Stimulated activated naive B cell treated with anti-CD40 and anti-IgM and Interleukin-4, amounts not matched to agents 10 μg/mL and 1 μg/mL and 100 μg/mL, for 72 hours (primary cell): ENCODE measurements at regions not wholly inside any gene's neighbourhood (a gene's known extent, or its start where the extent isn't known, plus 50 kb on each side); places are given as distances from the start of the nearest gene placed in this dataset.
"Not testable (repeated sequence)": the region's sequence is repeated elsewhere in the genome, so short reads cannot be mapped to it uniquely, and the experiment has no call there.

Experiments used
- ATAC-seq, 2 donors: fragments of 150-1000 bp; cut with Tn5 transposase; replicated peaks; 2 replicates each; pipeline ENCODE4 v1.10.0; 2021; ENCODE audit warnings: moderate library complexity in 1 of 2
- DNase-seq: peaks from one replicate; pipeline ENCODE4 v3.0.0; 2021
- H3K27ac Mint-ChIP-seq: one replicate; pipeline ENCODE4 v1.8.0; 2022; ENCODE audit warnings: mild to moderate bottlenecking, mixed read lengths
- H3K27me3 Mint-ChIP-seq, 2 donors: one replicate each; pipeline ENCODE4 v1.8.0; 2022; ENCODE audit warnings: mixed read lengths in 2 of 2
- H3K36me3 Mint-ChIP-seq, 2 donors: one replicate each; pipeline ENCODE4 v1.8.0; 2022; ENCODE audit warnings: mixed read lengths in 2 of 2, mild to moderate bottlenecking in 1 of 2
- H3K4me1 Mint-ChIP-seq, 2 donors: one replicate each; pipeline ENCODE4 v1.8.0; 2022; ENCODE audit warnings: mixed read lengths in 2 of 2, mild to moderate bottlenecking in 1 of 2
- H3K4me3 Mint-ChIP-seq, 2 donors: one replicate each; pipeline ENCODE4 v1.8.0; 2022; ENCODE audit warnings: mild to moderate bottlenecking in 2 of 2, mixed read lengths in 2 of 2, moderate library complexity in 1 of 2
- H3K9me3 Mint-ChIP-seq, 2 donors: one replicate each; pipeline ENCODE4 v1.8.0; 2022; ENCODE audit warnings: mixed read lengths in 2 of 2, mild to moderate bottlenecking in 1 of 2

DNA sequence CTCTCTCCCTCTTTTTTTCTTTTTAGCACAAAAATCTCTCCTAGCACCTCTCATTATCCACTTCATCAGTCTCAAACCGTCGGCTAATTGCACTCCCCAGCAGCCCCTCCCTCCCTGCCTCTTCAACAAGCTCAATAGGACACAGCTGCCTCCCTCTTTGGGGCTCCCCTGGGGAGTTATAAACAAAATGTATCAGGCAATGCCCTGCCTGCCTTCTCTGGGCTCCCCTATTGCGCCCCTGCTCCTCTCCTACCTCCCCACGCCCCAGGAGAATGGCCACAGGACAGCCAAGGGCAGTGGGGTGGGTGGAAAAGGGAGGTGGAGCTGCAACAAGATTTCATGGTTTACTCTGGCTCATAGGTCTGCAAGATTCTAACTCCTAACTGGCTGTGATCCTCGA lies 147.1 kb upstream of the GRIK3 start:
- ATAC-seq (no peak), DNase-seq (no peak)
- H3K27ac Mint-ChIP-seq = no peak overlapping the region
- peaks cover 0 to 3% of the 10 kb centered on the region in 2 donors for H3K36me3 Mint-ChIP-seq
- H3K9me3 Mint-ChIP-seq = peaks cover 6 to 7% of the 10 kb centered on the region in 2 donors
- no peaks in the 10 kb centered on the region for H3K4me1 Mint-ChIP-seq
- H3K27me3 Mint-ChIP-seq = peaks cover 36 to 41% of the 10 kb centered on the region in 2 donors
- H3K4me3 Mint-ChIP-seq = no peak overlapping the region

DNA sequence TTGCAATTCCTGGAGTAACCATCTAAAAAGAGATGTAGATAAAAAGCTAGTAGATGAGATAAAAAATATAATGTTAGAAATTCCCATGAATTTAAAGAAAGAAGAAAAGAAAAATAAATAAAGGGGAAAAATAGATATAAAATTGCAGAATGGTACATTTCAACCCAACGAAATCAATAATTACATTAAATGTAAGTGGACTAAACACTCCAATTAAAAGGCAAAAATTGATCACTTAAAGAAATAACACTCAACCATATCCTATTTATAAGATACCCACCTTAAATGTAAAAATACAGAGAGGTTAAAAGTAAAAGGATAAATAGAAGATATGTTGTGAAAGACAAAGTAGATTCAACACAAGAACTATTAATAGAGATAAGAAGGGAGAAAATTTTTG lies 150.5 kb upstream of the GRIK3 start:
- Mint-ChIP-seq H3K4me1 (no peaks in the 10 kb centered on the region), H3K9me3 (peaks cover 6 to 7% of the 10 kb centered on the region in 2 donors), H3K27me3 (peaks cover 24 to 33% of the 10 kb centered on the region in 2 donors), H3K27ac (no peak overlapping the region), H3K36me3 (peaks cover 0 to 3% of the 10 kb centered on the region in 2 donors), H3K4me3 (no peak overlapping the region)
- ATAC-seq = no peak
- no peak for DNase-seq

DNA sequence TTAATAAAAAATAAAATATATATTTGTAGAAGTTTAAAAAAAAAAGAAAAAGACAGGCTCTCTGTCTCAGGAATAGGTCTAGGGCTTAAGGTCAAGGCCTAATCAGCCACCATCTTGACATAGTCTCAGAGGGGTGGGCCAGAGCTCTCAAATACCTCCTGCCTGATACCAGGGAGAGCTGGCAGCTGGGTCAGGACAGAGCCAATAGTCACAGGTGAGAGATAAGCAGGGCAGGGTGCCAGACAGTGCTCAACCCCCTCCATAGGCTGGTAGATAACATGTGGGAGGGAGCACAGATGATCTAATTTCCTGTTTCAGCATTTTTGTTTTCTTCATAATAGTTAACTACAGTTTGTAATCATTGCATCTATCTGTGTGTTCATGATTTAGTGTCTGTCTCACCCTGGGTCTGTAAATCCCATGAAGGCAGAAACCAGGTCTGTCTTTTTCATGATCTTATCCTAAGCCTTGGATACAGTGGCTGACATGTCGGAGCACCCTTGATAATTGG lies 152.0 kb upstream of the GRIK3 start:
- Mint-ChIP-seq H3K4me1 (no peaks in the 10 kb centered on the region), H3K4me3 (no peak overlapping the region), H3K27me3 (peaks cover 17 to 27% of the 10 kb centered on the region in 2 donors), H3K36me3 (peaks cover 0 to 3% of the 10 kb centered on the region in 2 donors), H3K9me3 (peaks cover 6 to 7% of the 10 kb centered on the region in 2 donors), H3K27ac (no peak overlapping the region)
- no peak for ATAC-seq
- DNase-seq = no peak

DNA sequence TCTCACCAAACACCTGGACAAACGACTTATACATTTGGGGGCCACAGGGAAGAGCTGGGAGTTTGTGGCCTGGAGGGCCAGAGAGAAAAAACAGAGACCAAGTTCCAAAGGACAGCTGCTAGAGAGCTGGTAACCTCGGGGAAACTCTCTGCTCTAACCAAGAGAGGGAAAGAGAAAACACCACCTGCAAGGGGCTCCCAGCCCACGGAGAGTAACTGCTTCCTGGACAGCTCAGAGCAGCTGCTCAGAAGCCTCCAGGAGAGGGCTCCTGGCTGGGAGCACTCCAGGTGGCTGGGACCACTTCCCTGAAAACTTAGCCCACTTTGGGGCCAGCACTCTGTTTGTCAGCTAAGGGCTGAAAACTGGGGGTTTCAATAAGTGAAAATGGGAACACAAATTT lies 154.8 kb upstream of the GRIK3 start:
- H3K27ac Mint-ChIP-seq = no peak overlapping the region
- no peak overlapping the region for H3K4me3 Mint-ChIP-seq
- ATAC-seq (no peak), DNase-seq (no peak)
- H3K27me3 Mint-ChIP-seq = peaks cover 12 to 13% of the 10 kb centered on the region in 2 donors
- no peaks in the 10 kb centered on the region for H3K4me1 Mint-ChIP-seq
- no peaks in the 10 kb centered on the region for H3K36me3 Mint-ChIP-seq
- peaks cover 0 to 2% of the 10 kb centered on the region in 2 donors for H3K9me3 Mint-ChIP-seq

DNA sequence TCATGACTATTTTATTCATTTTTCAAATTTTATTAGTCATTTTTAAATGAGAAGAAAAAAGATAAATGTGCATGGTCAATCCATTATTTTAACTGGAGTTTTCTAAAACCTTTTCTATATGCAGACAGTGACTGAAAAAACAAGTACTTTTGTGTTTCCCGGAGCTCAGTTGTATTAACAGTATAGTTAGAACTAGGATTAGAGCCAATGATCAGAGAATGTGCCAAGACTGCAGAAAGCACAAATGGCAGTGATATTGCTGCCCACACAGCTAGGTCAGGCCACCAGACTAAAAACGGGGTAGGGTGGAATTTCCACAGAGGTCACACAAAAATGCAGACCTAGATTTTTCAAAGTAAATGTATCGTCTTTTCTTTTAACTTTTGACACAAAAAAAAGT lies 163.1 kb upstream of the GRIK3 start:
- Mint-ChIP-seq H3K27me3 (peaks cover 27 to 65% of the 10 kb centered on the region in 2 donors), H3K4me3 (no peak overlapping the region), H3K27ac (no peak overlapping the region), H3K36me3 (no peaks in the 10 kb centered on the region), H3K9me3 (peaks cover 4 to 9% of the 10 kb centered on the region in 2 donors), H3K4me1 (no peaks in the 10 kb centered on the region)
- ATAC-seq = no peak
- DNase-seq = no peak

DNA sequence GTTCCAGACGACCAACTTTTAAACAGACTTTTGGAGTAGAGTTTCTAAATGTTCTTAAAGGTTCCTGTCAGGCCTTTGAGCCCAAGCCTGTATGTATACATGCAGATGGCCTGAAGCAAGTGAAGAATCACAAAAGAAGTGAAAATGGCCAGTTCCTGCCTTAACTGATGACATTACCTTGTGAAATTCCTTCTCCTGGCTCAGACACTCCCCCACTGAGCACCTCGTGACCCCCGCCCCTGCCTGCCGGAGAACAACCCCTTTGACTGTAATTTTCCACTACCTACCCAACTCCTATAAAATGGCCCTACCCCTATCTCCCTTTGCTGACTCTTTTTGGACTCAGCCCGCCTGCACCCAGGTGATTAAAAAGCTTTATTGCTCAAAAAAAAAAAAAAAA lies 180.0 kb upstream of the GRIK3 start:
- H3K27ac Mint-ChIP-seq, ATAC-seq, H3K36me3 Mint-ChIP-seq, H3K4me3 Mint-ChIP-seq, H3K4me1 Mint-ChIP-seq, DNase-seq: not testable (repeated sequence)
- peaks cover 0 to 15% of the 10 kb centered on the region in 2 donors for H3K9me3 Mint-ChIP-seq
- peaks cover 13 to 17% of the 10 kb centered on the region in 2 donors for H3K27me3 Mint-ChIP-seq

DNA sequence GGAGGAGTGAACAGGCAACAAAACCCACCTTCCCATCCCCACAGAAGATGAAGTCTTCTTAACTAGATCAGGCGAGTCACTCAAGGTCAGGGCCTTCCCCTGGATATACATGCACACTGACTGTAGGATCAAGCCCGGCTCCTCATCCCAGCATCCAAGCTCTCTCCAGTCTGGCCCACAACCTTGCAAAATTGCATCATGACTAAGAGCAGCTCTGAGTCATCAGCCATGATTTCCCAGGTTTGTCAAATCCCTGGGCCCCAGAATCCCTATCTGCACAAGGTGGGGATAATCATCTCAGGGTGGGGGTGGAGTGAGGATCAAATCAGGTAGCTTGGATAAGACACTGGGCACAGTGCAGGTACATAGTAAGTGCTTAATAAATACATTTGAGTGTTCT lies 199.3 kb upstream of the GRIK3 start:
- Mint-ChIP-seq H3K27ac (no peak overlapping the region), H3K36me3 (no peaks in the 10 kb centered on the region), H3K4me3 (no peak overlapping the region), H3K4me1 (peaks cover 2 to 3% of the 10 kb centered on the region in 2 donors), H3K27me3 (peaks cover 29 to 45% of the 10 kb centered on the region in 2 donors), H3K9me3 (peaks cover 0 to 3% of the 10 kb centered on the region in 2 donors)
- no peak for ATAC-seq
- no peak for DNase-seq

DNA sequence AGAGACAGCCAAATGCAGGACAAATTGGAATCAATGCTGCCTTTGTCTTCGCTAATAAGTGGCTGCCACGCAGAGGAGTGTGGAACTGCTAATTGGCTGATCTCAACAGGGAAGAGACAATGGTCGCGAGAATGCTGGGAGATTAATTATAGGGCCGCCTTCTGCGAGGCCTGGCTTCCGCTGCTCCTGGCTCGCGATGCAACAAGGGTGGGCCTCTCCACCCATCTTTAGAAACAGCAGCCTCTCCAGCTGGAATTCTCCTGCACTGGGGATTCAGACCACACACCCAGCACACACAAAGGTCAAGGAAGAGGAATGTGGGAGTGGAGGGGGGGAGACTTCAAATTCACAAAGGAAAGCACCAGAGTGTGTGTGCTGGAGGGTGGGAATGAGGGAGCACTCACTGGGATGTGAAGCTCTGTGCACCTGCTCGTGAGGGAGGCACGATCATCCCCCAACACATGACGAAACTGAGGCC lies 200.7 kb upstream of the GRIK3 start:
- H3K36me3 Mint-ChIP-seq = no peaks in the 10 kb centered on the region
- ATAC-seq (no peak), DNase-seq (no peak)
- peaks cover 42 to 55% of the 10 kb centered on the region in 2 donors for H3K27me3 Mint-ChIP-seq
- H3K27ac Mint-ChIP-seq = no peak overlapping the region
- peaks cover 3 to 6% of the 10 kb centered on the region in 2 donors for H3K4me1 Mint-ChIP-seq
- peaks cover 0 to 3% of the 10 kb centered on the region in 2 donors for H3K9me3 Mint-ChIP-seq
- no peak overlapping the region for H3K4me3 Mint-ChIP-seq

DNA sequence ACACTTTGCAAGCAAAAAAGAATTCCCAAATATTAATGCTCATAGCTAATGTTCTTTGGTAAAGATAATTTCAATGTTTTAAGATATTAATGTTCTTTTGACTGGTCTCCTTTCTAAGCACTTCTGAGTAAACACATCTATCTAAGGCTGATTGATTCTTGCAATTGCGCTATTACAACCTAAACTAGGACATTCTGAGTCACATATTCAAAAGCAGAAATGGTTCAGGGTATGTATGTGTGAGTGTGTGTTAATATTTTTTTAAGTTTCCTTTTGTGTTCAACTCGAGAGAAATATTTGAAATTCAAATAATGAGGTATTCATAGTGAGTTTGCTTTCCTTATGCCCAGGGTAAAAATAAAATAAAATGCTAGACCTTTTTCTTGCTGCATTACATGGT lies 203.6 kb upstream of the GRIK3 start:
- H3K9me3 Mint-ChIP-seq = no peaks in the 10 kb centered on the region
- peaks cover 48 to 51% of the 10 kb centered on the region in 2 donors for H3K27me3 Mint-ChIP-seq
- ATAC-seq = peak; percentile 39 to 67
- no peak overlapping the region for H3K27ac Mint-ChIP-seq
- no peak for DNase-seq
- H3K4me1 Mint-ChIP-seq = peaks cover 3 to 6% of the 10 kb centered on the region in 2 donors
- H3K4me3 Mint-ChIP-seq = no peak overlapping the region
- H3K36me3 Mint-ChIP-seq = no peaks in the 10 kb centered on the region

DNA sequence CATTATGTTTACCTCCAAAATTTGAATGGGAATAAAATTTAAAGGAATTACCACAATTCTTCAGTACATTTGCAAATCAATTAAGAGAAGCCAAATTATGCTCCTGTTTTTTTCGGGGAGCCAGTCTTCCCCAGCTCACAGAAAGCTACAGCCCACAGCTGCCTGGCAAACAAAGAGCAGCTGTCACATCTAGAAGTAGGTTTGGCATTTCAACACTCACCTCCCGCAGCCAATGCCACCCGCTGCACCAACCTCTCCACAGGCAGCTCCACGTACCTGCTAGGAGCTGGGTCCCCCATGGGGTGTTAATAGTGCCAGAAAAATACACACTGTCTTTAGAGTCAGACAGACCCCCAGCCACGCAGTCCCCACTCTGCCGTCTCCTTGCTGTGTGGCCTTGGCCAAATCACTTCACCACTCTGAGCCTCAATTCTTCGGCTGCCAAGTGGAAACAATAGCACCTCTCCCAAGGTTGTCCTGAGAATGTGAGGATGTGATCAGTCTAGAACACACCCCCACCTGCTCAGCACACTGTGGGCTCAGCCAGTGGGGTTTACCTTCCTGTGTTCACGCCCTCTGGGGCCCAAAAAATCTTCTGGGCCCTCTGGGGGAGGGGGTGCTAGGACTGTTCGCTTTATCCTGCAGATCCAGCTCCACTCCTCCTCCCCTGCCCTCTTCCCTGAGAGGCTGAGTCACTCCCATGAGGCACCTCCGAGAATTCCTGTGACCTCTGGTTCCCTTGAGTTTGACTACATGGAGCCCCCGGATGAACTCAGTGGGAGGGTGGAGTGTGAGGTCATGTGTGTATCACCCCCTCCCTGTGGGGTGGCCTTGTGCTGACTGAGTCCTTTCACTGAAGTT lies 204.3 kb upstream of the GRIK3 start:
- no peaks in the 10 kb centered on the region for H3K36me3 Mint-ChIP-seq
- ATAC-seq (no peak), DNase-seq (no peak)
- H3K9me3 Mint-ChIP-seq = no peaks in the 10 kb centered on the region
- peaks cover 3 to 6% of the 10 kb centered on the region in 2 donors for H3K4me1 Mint-ChIP-seq
- peaks cover 46 to 48% of the 10 kb centered on the region in 2 donors for H3K27me3 Mint-ChIP-seq
- no peak overlapping the region for H3K27ac Mint-ChIP-seq
- no peak overlapping the region for H3K4me3 Mint-ChIP-seq

DNA sequence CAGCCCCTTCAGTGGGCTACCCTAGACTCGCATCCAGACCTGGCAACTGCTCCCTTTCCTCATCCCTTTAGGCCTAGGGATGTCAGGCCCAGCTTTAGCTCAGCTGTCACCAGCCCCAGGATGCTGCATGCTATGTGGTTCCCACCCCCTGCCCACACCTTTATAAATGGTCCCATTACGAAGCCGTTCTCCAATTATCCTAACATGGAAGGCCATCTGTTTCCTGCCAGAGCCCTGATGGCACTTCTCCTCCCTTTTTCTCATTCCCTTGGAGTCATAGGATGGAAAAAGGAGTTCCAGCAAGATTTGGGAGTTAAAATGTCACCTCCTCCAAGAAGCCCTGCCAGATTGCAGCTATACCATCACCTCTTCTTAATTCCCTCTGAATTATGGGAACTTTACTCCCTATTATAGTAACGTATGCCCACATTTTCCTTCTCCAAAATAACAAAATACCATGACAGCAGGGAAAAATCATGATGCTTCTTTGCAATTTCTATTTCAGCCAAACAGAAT lies 205.0 kb upstream of the GRIK3 start:
- DNase-seq (no peak), ATAC-seq (no peak)
- H3K36me3 Mint-ChIP-seq = no peaks in the 10 kb centered on the region
- H3K27ac Mint-ChIP-seq = no peak overlapping the region
- no peak overlapping the region for H3K4me3 Mint-ChIP-seq
- no peaks in the 10 kb centered on the region for H3K9me3 Mint-ChIP-seq
- peaks cover 3 to 6% of the 10 kb centered on the region in 2 donors for H3K4me1 Mint-ChIP-seq
- H3K27me3 Mint-ChIP-seq = peaks cover 39 to 48% of the 10 kb centered on the region in 2 donors

DNA sequence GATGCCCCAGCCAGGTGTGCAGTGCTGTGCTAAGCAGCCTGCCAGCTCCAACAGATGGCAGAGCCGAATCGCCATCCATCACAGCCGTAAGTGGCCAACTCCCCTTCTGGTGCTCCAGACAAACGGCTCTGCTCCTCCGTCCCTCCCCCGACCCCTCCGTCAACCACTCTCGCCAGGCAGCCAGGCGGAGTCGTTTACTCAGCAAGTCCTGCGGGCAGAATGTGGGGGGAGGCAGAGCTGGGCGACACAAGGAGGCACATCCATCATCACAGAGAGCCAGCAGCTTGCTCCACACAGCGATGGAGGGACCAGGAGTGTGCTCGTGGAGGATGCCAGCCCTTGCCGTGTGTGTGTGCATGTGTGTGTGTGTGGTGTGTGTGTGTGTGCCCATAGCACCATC lies 206.6 kb upstream of the GRIK3 start:
- no peaks in the 10 kb centered on the region for H3K9me3 Mint-ChIP-seq
- no peaks in the 10 kb centered on the region for H3K36me3 Mint-ChIP-seq
- DNase-seq (no peak), ATAC-seq (no peak)
- H3K27me3 Mint-ChIP-seq = peaks cover 31 to 36% of the 10 kb centered on the region in 2 donors
- H3K4me3 Mint-ChIP-seq = no peak overlapping the region
- H3K27ac Mint-ChIP-seq = no peak overlapping the region
- H3K4me1 Mint-ChIP-seq = peaks cover 3 to 6% of the 10 kb centered on the region in 2 donors

DNA sequence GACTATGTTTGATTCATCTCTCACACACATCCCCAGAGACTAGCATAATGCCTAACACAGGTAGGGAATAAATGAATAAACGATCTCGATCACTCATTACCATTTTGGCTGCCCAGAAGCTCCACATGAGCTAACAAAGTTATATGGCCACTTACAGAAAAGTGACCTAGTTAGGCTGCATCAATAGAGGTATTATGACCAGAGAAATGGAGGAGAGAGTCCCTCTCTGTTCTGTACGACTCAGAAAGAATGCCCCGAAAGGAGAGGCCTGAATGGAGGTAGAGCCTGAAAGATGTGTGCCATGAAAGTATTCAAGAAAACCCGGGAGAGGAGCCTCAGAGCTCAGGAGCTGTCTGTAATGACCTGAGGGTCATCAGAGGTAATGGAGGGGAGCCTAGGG lies 208.2 kb upstream of the GRIK3 start:
- H3K9me3 Mint-ChIP-seq = no peaks in the 10 kb centered on the region
- ATAC-seq = no peak
- no peaks in the 10 kb centered on the region for H3K36me3 Mint-ChIP-seq
- H3K27me3 Mint-ChIP-seq = peaks cover 19 to 24% of the 10 kb centered on the region in 2 donors
- no peak for DNase-seq
- H3K4me3 Mint-ChIP-seq = no peak overlapping the region
- H3K4me1 Mint-ChIP-seq = peaks cover 3 to 6% of the 10 kb centered on the region in 2 donors
- no peak overlapping the region for H3K27ac Mint-ChIP-seq

DNA sequence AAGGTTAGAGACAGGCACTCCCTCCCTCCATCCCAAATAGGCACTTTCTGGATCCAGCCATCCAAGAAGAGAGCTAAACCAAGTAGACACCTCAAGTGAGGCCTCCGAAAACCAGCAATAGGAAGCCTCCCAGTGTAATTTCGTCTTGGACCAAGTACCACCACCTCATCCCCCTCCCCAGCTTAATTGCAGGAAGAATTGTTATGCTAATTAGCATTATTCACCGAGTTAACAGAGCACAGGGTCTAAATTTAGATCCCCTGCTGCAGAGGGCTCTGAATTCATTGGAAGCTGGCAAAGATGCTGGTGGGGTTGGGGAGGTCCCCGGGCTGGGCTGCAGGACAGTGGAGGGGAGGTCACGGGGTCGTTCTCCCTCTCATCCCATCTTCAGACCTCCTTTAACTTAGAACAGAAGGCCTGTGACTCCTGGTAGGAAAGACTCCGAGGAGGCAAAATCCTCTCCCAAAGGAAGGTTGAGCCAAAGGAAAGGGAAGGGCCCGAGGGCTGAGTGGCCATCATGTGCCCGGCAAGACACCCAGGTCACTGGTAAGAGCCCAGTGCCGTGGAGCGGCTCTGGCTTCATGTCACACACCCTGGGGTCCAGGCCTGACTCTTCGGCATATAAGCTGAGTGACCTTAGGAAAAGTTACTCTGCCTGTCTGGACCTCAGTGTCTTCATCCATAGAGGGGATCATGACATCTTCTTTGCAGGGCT lies 209.2 kb upstream of the GRIK3 start:
- H3K36me3 Mint-ChIP-seq = no peaks in the 10 kb centered on the region
- no peak overlapping the region for H3K4me3 Mint-ChIP-seq
- no peaks in the 10 kb centered on the region for H3K9me3 Mint-ChIP-seq
- no peak overlapping the region for H3K27ac Mint-ChIP-seq
- DNase-seq = no peak
- peaks cover 2 to 4% of the 10 kb centered on the region in 2 donors for H3K4me1 Mint-ChIP-seq
- no peak for ATAC-seq
- peaks cover 23 to 27% of the 10 kb centered on the region in 2 donors for H3K27me3 Mint-ChIP-seq
